ENCODE measurements at regions not wholly inside any gene's neighbourhood (a gene's known extent, or its start where the extent isn't known, plus 50 kb on each side); places are given as distances from the start of the nearest gene placed in this dataset.
A peak's percentile ranks its signal among the peaks of the same experiment; 100 is the strongest.

DNA sequence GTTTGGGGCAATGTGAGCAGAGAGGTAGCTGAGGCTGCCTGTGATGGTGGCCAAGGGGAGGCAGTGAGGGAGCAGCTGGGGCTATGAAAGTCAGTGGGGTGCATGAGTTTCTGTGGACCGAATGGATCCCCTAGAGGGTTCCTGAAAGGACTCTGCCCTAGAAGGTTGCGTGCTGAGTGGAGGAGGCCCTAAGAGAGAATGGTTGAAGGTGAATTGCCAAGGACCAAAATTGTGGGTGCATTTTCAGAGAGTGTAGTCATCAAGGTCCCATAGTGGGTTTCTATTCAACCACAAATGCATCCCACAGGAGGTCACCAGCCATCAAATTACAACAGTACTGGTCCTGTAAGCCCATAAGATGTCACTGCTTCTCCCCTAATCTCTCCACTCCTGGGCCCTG, 298.3 kb downstream of the CDK5RAP2 start:
- no peak overlapping the region for H3K27ac ChIP-seq
- TF ChIP-seq, protein P1, sequence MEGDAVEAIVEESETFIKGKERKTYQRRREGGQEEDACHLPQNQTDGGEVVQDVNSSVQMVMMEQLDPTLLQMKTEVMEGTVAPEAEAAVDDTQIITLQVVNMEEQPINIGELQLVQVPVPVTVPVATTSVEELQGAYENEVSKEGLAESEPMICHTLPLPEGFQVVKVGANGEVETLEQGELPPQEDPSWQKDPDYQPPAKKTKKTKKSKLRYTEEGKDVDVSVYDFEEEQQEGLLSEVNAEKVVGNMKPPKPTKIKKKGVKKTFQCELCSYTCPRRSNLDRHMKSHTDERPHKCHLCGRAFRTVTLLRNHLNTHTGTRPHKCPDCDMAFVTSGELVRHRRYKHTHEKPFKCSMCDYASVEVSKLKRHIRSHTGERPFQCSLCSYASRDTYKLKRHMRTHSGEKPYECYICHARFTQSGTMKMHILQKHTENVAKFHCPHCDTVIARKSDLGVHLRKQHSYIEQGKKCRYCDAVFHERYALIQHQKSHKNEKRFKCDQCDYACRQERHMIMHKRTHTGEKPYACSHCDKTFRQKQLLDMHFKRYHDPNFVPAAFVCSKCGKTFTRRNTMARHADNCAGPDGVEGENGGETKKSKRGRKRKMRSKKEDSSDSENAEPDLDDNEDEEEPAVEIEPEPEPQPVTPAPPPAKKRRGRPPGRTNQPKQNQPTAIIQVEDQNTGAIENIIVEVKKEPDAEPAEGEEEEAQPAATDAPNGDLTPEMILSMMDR (conservative IDR thresholded peaks at IDR 0.05) = no peak

- no peak overlapping the region for H3K27ac ChIP-seq
- TF ChIP-seq, protein P1 (conservative IDR thresholded peaks at IDR 0.05) = no peak
Measured at GRCh38 chr9:120267929-120268328, 312.0 kb downstream of the CDK5RAP2 start.

- TF ChIP-seq, protein P1 (conservative IDR thresholded peaks at IDR 0.05) = no peak
- H3K27ac ChIP-seq = no peak overlapping the region
Measured at GRCh38 chr9:120265791-120266190, 314.2 kb downstream of the CDK5RAP2 start.

DNA sequence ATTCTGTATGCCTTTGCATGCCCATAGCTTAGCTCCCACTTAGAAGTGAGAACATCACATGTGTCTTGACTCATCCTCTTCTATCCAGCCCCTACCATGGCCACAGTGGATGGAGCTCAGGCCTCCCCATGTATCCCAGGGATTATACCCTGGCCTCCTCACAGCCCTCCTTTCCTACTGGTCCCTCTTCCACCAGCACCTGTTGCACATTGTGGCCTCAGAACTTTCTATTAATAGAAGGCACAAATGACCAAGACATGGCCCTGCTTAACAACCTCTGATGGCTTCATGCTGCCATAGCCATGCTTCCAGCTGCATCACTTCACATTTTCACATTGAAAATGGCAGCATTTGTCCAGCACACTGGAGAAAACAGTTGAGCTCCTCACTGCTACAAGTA, 315.4 kb downstream of the CDK5RAP2 start:
- no peak overlapping the region for H3K27ac ChIP-seq
- TF ChIP-seq, protein P1 (conservative IDR thresholded peaks at IDR 0.05) = no peak

- TF ChIP-seq, protein P1 (conservative IDR thresholded peaks at IDR 0.05) = no peak
- no peak overlapping the region for H3K27ac ChIP-seq
Measured at GRCh38 chr9:120263836-120264235, 316.1 kb downstream of the CDK5RAP2 start.

DNA sequence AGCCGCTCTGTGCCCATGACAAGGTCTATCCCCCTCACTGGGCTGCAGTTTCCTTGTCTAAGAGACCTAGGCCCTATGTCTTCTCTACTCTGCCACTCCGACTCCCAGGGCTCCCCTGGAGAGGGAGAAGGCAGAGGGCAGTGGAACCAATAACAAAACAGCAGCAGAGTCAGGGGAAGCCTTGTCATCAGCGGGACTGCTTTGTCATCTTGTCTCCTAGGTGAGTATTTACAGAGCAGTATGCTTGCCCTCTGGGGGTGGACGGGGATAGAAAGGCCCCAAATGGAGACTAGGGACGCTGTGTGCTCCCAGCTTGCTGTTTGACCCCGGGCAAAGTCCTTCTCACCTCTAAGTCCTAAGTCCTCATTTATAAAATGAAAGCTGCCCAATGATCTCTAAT, 318.5 kb downstream of the CDK5RAP2 start:
- TF ChIP-seq, protein P1 (conservative IDR thresholded peaks at IDR 0.05) = no peak
- H3K27ac ChIP-seq = no peak overlapping the region

GRCh38 chr9:120259100-120259499, 320.9 kb downstream of the CDK5RAP2 start:
- H3K27ac ChIP-seq = no peak overlapping the region
- TF ChIP-seq, protein P1 (conservative IDR thresholded peaks at IDR 0.05) = no peak

DNA sequence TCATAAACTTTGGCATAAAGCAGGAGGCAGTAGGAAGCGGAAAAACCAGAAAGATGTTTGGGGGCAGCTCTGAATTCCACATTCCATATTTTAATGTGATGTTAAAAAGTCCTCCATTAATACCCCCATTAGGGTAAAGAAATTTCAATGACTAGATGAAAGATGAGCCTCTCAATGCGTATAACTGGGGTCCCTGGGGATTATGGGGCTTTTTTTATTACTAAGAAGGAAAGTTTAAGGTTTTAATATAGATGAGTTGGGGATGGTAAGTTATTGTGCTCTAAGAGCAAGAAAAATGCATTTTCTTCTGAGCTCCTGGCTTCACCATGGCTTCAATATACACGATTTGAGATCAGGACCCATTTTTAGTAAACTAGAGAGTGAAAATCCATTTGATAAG, 321.9 kb downstream of the CDK5RAP2 start:
- TF ChIP-seq, protein P1 (conservative IDR thresholded peaks at IDR 0.05) = no peak
- 0 out of 2 replicates have a peak overlapping the region, but pooled peaks have one; percentile 1 for H3K27ac ChIP-seq

Measured in VCaP (cell line).